ENCODE measurements at regions not wholly inside any gene's neighbourhood (a gene's known extent, or its start where the extent isn't known, plus 50 kb on each side); places are given as distances from the start of the nearest gene placed in this dataset.

- DNase-seq (no peak), ATAC-seq (no peak)
- H3K9me3 ChIP-seq, result no peaks in the 10 kb centered on the region
- no peaks in the 10 kb centered on the region for H3K36me3 ChIP-seq (ENCODE audit: low read depth)
- intact Hi-C loops (cut with DNase I, micrococcal nuclease), result no loop called here
- H3K4me1 ChIP-seq (ENCODE audit: low read depth), result no peaks in the 10 kb centered on the region
- no peak overlapping the region for H3K4me3 ChIP-seq
- no peak for TF ChIP-seq CTCF (IDR thresholded peaks at IDR 0.05)
Measured at GRCh38 chr1:38555594-38555993, 304.0 kb downstream of the RRAGC start.

- no peaks in the 10 kb centered on the region for H3K4me1 ChIP-seq (ENCODE audit: low read depth)
- ATAC-seq (no peak), DNase-seq (no peak)
- TF ChIP-seq CTCF (IDR thresholded peaks at IDR 0.05), result no peak
- intact Hi-C loops (cut with DNase I, micrococcal nuclease), result no loop called here
- no peaks in the 10 kb centered on the region for H3K9me3 ChIP-seq
- no peaks in the 10 kb centered on the region for H3K36me3 ChIP-seq (ENCODE audit: low read depth)
- no peak overlapping the region for H3K4me3 ChIP-seq
Measured at GRCh38 chr1:38555130-38555529, 304.4 kb downstream of the RRAGC start.

DNA sequence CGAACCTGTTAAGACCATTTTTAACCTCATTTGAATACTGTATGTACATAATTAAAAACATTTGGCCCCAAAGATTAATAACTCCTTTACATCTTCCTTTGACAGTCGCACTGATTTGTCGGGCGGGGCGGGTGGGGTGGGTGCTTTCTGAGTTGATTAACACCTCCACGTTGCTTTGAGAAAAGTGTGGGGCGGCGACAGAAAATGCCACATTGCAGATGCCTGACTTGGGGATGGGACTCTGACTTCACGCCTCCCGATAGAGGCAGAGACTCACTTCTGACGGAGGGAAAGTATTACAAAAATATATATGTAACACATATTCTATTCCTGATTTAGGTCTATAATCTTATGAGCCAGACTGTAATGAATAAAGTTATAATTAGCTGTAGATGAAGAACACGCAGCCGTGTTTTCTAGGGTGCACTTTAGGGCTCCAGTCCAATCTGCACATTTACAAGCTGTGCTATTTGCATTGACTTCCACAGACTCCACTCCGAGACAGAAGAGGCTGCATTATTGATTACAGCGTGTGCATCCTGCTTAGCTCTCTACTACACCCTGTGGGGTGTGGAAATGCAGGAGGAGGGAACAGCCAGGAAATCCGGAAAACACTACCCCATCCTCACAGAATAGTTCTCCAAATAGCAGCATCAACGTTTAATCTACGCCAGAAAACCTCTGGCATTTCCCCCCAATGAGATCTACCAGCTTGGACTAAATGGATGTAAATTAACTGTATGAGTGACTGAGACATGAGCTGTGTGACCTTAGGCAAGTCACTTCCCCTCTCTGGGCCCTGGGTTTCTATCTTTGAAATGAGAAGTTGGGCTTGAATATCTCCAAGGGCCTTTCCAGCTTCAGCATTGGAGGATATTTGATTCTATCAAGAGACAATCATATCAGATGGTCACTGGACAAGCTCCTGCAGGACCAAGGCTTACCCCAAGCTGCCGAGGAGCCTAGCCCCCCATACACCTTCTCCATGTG is 308.0 kb downstream of the RRAGC start:
- Histone ChIP-seq H3K4me1 (ENCODE audit: low read depth) (no peaks in the 10 kb centered on the region), H3K9me3 (no peaks in the 10 kb centered on the region), H3K4me3 (no peak overlapping the region), H3K36me3 (ENCODE audit: low read depth) (no peaks in the 10 kb centered on the region)
- intact Hi-C loops (cut with DNase I, micrococcal nuclease), result no loop called here
- ATAC-seq (no peak), DNase-seq (no peak)
- TF ChIP-seq CTCF (IDR thresholded peaks at IDR 0.05), result no peak

GRCh38 chr1:38549191-38549590 is 310.4 kb downstream of the RRAGC start:
- H3K4me3 ChIP-seq, result no peak overlapping the region
- DNase-seq, result no peak
- intact Hi-C loops (cut with DNase I, micrococcal nuclease), result no loop called here
- ATAC-seq, result no peak
- H3K9me3 ChIP-seq, result no peaks in the 10 kb centered on the region
- TF ChIP-seq CTCF (IDR thresholded peaks at IDR 0.05), result no peak
- H3K36me3 ChIP-seq (ENCODE audit: low read depth), result no peaks in the 10 kb centered on the region
- no peaks in the 10 kb centered on the region for H3K4me1 ChIP-seq (ENCODE audit: low read depth)

DNA sequence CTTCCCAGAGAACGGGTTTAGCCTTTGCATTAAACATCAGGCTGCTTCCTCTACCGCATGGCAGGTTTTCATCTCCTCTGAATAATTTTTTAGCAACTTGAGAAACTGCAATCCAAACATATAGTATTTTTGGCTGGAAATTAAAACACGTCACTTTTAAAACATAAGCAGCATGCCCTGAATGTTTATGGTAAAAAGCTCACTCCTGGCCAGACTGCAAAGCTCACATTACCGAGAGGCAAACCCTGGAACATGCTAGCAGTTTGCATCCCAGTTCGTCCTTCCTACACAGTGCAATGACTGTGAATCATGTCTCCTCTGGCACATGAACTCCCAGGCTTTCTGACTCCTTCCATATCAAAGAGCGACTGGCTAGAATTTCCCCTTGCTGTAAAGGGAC is 312.3 kb downstream of the RRAGC start:
- DNase-seq (no peak), ATAC-seq (no peak)
- Histone ChIP-seq H3K4me3 (no peak overlapping the region), H3K9me3 (no peaks in the 10 kb centered on the region), H3K36me3 (ENCODE audit: low read depth) (no peaks in the 10 kb centered on the region), H3K4me1 (ENCODE audit: low read depth) (no peaks in the 10 kb centered on the region)
- no peak for TF ChIP-seq CTCF (IDR thresholded peaks at IDR 0.05)
- intact Hi-C loops (cut with DNase I, micrococcal nuclease), result no loop called here

Data from mucosa of descending colon (tissue), 3 donors.